Activated CD4-positive, alpha-beta T cell treated with anti-CD3 and anti-CD28 coated beads for 1 hour (primary cell): ENCODE measurements at regions not wholly inside any gene's neighbourhood (a gene's known extent, or its start where the extent isn't known, plus 50 kb on each side); places are given as distances from the start of the nearest gene placed in this dataset.
"Not testable (repeated sequence)": the region's sequence is repeated elsewhere in the genome, so short reads cannot be mapped to it uniquely, and the experiment has no call there.

ENCODE experiments used
- DNase-seq: peaks from one replicate; pipeline ENCODE4 v3.0.0-alpha.2; 2020

DNA sequence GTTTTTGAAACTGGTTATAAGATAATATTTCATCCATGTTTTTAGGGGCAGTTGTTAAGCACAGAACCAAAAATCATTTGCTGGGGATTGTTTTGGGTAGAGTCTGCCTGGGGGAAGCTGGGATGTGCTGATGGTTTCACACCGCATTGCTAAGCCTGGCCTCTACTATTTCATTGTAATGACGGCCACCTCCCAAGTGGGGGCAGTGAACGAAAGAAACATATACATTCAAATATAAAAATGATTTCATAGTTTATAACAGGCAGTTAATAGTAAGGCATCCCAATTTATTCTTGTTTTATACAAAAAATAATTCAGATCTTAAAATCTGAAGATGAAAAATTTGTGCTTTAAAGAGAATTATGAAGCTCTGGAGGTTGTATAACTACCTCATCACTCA is 750.8 kb downstream of the REEP3 start:
- DNase-seq, result no peak

DNA sequence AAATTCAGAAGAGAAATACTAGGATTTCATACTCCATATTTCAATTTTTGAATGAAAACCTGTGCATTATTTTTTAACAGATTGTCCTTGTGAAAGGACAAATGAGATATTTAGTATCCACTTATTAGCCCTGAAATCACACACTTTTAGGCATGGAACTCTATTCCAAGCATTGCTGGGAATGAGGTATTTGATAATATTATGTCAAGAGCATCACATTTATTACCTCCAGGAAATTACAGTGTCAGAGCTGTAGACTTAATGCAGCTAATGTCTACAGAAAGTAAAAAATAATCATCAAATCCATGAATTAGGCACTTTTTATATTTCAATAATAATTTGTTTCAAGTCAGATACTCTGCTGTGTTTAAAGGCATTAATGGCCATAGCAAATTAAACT is 753.8 kb downstream of the REEP3 start:
- no peak for DNase-seq

DNA sequence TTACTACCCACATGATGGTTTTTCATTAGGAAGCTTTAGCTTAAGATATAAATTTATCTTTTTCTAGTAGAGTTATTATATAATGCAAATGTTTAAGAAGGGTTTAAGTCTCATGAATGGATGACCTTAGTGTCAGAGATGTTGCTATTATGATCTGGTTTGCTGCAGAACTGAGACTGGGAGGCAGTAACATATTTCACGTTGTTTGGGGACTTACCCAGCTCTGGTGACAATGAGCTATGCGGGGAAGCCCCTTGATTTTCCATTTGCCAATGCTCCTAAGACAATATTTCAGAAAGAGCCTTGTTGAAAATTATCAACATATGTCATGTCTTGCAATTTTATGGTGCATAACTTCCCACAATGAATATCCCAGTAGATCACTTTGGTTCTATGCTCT is 754.6 kb downstream of the REEP3 start:
- DNase-seq, result no peak

DNA sequence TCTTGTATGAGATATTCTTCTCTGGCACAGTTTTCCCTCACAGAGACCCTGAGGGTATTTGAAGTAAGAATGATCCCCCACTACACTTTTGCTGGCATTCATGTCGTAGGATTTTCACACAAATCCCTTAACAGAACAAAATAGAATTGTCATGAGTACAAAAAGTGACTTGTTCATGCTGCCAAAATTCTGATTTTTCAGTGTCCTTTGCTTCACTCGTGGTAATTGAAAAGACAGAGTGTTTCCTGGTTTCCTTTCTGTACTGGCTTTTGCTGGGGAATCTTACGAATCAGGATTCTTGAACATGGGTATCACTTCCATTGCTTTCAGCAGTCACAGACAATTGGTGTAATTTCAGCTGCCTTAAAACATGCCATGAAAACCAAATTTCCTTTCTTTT is 756.3 kb downstream of the REEP3 start:
- DNase-seq, result no peak

DNA sequence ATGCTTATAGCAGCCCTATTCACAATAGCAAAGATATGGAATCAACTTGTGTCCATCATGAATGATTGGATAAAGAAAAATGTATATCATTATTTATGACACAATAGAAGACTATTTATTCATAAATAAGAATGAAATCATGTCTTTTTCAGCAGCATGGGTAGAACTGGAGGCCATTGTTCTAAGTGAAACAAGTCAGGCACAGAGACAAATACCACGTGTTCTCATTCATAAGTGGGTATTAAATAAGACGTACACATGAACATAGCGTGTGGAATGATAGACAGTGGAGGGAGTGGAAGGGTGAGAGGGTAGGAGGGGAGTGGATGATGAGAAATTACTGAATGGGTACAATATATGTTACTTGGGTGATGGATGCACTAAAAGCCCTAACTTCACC is 762.4 kb downstream of the REEP3 start:
- DNase-seq, result no peak

DNA sequence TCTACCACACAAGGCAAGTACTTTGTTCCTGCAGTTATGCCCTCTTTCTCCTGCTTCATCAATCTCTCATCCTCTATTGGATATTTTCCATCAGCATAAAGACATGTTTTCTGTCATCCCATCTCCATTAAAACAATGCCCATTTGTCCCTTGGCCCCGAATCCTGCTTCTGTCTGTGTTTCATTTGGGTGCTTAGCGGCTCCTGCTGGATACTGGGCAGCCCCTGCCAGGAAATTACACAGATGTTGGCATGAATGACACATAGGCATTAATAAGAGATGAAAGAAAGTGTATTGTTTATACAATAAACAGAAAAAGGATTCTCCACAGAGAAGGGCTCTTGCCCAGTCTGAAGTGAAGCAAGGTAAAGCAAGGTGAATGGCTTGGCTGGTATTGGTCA is 765.3 kb downstream of the REEP3 start:
- DNase-seq, result no peak

DNA sequence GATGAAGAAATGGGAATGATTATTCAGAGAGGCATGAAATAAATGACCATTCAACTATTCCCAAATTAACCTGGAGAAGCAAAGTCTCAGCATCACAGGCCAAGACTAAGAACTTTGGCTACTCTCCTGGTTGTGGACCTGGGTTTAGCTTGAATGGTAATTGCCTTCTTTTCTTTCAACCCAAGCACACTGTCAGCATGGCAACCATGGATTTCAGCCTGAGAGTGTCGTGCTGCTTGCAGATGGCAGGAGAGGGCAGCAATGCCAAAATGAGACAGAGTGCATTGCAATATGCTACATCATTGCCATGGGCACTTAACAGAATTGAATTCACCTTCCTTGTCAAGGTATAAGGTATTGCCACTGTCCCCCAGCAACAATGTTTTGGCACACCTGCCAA is 767.2 kb downstream of the REEP3 start:
- no peak for DNase-seq

DNA sequence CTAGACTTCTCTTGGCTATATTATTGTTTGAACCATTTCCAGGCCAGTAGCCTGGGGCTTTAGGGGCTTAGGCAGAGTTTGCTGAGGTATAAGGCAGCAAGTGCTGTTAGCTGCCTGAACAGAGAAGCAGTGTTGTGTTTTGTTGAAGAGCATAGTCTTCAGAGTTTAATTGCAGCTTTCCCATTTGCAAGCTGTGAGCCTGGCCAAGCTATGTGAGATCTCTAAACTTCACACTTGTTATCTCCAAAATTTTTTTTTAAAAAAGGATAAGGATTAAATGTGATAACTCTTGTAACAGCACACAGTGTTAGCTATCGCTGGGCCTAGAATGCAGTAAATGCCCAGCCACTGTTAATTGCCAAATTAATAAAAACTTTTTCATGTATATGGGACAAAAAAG is 782.4 kb downstream of the REEP3 start:
- DNase-seq, result no peak

DNA sequence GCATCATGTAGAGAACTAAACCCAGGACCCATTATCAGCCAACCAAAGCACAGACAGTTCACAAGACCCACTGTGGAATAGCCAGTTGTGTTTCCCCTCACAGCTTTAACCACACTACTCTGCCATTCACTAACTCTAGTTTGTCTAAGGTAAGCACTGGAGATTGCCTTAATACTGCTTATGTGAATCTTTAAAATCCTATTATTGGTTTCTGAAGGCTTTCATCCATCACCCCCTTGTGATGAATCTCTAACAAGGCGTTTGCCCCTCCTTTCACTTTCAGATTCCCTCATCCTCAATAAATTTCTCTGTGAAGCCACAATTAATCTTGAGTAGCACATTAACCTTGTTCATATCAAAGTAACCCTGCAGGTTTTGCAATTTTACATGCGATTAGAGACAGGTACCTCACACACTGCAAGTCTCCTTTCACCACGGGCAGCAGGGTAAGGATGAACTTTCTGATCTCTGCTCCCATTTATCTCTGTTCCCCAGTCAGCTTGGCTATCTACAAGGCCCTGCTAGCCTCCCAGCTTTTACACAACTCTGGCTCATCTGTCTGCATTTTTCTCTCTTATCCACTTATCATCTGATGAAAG is 785.6 kb downstream of the REEP3 start:
- no peak for DNase-seq

DNA sequence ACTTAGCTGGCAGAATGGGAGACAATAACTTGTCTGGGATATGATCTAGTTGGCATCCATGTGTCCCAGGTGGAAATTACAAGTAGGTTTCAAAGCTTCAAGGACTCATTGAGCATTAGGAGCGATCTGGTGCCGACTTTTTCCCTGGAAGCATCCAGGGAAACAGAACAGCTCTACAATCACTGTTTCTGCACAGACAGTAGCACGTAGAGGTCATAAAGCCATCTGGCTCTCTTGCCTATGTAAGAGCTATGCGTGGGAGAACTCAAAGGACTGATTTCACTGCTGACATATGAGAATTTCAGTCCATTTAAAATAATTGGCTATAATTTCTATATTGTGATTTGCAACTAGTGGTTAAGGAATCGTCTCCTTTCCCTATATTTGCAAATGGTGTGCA is 791.7 kb downstream of the REEP3 start:
- DNase-seq, result no peak

DNA sequence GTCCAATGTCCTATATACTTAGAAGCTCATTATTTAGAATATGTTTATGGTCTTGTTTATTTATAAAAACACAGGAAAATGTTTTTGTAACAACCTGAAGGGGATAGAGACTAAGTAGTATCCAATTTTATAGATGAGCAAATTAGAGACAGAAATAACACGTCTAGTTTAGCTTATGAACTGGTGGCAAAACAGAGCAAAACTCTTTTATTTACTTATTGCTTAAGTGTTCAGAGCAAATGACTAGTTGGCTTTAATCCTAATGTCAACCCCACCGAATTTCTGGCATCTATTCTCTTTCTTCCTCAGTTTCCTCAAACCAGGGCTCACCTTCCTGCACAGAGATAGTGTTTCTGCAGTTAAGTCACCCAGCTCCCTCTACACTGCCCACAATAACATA is 792.8 kb downstream of the REEP3 start:
- no peak for DNase-seq

DNA sequence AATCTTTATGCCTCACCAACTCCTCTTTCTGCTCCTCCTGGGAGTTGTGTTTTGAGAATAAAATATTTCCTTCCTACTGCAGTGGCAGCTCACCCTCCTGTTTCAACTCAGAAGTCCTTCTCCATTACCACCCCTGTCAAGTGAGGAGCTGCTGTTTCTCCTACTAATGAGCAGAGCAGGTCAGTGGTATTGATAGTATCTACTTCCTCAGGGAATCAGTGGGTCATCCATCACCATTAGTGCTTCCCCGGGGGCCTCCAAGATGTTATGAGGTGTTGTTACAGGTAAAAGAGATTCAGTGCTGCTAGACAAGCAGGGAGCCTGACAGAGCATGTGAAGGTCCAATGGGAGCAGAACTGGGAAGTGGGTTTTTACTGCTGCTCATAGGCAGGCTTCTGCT is 795.2 kb downstream of the REEP3 start:
- no peak for DNase-seq

DNA sequence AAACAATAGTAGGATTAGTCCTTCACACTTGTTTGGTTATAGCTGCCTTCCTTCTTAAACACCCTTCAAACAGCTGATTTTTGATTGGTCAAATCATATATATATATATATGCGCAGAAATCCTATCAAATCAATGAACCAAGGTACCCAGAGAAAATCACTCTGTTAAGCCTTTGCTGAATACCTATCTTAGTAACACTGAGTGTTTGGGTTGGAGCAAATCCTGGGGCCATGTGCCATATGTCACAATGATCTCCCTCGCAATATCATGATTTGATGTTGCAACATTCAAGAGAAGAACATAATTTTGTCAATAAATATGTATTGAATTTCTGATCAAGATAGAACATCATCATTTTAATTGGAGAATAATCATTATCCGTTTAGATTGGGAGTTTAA is 795.6 kb downstream of the REEP3 start:
- no peak for DNase-seq

DNA sequence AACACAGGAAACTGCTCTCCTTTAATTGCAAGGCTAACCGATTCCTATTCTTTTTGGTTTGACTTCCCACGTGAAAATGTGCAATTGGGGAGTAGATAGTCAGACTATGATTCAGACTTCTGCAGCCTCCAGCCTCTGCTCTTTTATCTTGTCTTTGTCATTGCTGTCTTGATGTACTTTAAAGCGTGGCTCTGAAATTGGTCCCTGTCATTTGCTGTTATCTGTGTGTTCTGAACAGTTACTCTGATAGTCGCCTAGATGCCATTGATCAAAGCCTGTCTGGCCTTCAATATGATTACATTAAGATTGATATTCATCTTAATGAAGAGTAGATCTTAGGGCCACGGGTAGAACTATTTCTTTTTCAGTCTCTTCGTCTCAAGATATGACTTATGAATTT is 799.2 kb downstream of the REEP3 start:
- no peak for DNase-seq

DNA sequence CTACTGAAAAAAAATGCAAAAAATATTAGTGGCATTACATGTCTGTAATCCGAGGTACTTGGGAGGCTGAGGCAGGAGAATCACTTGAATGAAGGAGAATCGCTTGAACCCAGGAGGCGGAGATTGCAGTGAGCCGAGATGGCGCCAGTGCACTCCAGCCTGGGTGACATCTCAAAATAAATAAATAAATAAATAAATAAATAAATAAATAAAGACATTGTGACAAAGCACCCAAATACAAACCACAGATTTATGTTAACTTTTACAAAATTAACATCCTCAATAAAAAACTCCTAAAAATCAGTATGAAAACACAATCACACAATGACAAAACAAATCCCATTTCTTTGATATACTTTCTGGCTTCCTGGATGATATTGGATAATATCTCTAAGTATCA is 808.3 kb downstream of the REEP3 start:
- no peak for DNase-seq

DNA sequence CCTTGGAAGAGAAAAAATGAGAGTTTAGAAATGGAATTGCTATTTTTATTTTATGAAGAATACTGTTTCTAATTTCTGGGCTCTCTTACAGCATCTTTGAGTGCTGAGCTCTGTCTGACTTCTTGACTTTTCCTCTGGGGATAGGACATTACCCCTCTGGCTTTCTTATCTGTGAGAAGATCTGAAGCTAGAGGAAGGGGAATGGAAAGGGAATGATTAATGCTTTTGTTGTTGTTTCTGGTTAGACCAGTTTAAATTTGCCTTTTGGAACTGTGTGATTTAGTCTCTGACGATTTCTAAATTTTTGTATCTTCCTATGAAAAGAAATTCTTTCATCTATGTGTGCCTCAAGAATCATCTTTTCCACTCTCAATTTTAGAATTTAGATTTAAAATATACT is 811.4 kb downstream of the REEP3 start:
- DNase-seq, result no peak

DNA sequence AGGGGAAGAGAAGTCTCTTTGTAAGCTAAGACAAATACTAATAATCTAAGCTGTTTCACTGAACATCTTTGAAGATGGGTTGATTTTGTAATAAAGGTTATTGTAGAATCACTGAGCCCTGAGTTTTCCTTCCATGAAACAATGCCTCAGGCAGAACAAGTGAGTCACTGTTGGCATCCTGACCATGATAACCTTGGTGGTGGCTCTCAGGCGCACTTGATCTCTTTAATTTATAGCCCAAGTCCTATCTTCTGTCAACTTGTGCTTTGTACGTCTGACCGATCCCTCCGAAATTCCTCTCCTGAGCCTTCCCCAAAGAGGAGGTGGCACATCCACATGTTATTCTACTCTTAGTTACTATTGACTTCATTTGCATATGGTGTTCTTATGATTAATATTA is 812.9 kb downstream of the REEP3 start:
- DNase-seq, result no peak

DNA sequence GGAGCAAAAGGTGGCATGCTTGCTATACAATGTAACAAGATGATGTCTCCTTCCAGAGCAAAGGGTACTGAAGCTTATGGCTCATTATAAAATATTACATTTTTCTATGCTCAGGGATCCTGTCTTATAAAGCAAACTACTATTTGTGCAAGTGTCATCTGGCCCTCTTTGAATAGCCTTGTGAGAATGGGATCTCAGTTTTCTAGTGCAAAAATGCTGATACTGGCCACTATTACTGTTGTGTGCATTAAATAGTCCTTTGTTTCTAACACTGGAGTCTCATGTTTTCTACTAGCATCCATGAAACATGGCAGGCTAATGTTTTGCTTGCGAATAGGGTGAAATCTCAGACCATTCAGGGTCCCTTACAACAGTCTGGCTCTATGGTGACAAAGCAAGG is 823.0 kb downstream of the REEP3 start:
- DNase-seq, result no peak

DNA sequence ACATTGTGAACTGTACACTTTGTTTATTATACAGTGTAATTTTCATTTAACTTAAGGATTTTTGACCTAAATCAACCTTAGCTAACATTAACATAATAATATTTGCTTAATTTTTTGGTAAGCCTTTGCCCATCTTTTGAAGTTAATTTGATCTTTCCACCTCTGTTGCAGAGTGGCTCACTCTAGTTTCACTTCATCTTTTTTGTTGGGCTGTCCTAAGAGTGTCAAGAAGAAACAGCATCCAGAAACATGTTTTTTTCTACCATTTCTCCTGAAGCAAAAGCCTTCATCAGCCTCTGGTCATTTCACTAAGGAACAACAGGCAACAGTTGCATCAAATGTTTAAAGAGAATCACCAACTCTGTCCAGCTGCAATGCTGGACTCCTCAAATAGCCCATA is 824.7 kb downstream of the REEP3 start:
- DNase-seq, result no peak

DNA sequence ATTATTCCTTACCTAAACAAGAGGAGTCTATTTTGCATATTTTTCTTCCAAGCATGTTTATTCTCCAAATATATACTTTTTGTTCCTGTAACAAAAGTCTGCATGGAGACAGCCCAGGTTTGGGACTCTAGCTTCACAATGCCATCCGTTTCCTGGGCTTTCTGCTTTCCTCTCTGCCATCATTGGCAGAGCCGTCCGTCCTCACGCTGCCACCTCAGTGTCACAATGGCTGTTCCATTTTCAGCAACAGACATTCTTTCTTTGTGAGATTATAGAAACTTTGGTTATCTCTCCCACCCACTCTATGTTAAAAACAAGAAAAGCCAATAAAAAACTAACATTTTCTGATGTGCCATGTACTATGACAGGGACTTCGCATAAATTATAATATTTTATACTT is 825.2 kb downstream of the REEP3 start:
- no peak for DNase-seq

DNA sequence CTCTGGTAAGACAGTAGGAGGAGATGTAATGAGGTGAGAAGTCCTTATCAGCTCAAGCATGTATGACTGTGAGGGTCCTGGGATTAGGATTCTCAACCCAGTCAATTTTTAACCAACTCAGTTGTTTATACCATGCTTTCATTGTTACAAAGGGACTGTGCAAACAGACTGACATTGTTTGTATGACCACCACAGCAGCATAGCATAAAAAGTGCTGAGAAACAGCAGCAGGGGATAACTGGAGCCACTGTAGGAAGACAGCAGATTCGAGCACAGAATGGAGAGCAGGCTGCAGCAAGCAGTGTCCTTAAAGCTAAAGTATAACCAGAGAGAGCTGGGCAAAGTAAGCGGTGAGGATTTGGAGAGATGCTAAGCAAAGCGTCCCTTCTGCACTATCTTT is 829.5 kb downstream of the REEP3 start:
- no peak for DNase-seq

DNA sequence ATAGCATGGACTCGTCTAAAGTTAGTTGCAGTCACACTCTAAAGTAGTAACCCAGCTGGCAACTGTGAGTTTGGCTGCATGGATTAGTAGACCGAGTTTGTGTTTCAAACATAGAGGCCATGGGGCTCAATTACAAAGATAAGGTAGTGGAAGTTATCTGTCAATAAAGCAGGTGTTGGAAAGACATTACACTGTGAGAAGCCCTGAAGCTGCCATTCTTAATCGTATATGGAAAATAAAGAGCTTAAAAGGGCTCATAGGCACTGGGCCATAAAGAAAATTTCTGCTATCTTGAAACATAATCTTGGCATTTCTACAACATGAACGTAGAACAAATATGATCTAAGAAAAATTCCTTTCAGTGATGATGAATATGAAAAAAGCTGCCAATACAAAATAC is 837.7 kb downstream of the REEP3 start:
- no peak for DNase-seq

DNA sequence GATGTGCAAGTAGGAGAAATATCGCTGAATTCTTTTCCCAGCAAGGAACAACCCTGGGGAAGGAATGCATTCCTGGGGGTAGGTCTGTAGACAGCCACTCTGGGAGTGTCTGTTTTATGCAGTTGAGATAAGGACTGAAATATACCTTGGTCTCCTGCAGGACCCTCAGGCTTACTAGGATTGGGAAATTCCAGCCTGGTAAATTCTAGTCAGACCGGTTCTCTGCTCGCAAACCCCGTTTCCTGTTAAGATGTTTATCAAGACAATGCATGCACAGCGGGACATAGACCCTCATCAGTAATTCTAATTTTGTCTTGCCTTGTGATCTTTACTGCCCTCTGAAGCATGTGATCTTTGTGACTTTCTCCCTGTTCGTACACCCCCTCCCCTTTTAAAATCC is 839.0 kb downstream of the REEP3 start:
- not testable (repeated sequence) for DNase-seq

DNA sequence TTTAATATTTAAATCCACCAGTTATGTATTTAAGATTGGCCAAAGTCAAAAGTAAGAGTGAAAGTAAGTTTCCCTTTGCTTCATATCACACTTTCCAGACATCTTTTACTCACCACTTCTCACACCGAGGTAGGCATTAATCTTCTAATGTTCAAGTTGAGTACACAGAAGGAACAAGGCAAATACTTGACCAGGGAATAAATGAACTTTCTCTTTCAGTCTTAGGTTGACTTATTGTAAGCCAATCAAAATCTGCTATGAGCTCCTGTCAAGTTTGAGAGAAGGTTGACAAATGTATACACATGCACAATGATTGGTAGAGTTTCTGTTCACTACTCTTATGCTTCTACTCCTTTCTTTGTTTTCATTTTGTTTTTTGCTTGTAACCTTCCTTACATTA is 842.5 kb downstream of the REEP3 start:
- no peak for DNase-seq

DNA sequence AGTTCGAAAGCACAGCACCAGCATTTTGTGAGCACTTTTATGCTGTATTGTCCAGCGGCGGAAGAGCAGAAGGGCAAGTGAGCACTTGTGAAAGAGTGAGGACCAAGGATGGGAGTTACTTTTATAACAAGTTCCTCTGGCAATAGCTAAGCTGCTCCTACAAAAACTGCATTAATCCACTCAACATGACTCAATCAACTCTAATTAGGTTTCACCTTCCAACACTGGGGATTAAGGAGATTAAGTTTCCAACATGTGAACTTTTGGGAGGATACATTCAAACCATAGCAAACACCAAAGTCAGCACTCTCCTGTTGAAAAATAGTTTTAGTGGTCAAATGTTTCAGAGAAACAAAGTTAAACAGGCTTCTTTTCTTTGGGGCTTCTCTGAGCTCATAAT is 844.5 kb downstream of the REEP3 start:
- DNase-seq, result no peak

DNA sequence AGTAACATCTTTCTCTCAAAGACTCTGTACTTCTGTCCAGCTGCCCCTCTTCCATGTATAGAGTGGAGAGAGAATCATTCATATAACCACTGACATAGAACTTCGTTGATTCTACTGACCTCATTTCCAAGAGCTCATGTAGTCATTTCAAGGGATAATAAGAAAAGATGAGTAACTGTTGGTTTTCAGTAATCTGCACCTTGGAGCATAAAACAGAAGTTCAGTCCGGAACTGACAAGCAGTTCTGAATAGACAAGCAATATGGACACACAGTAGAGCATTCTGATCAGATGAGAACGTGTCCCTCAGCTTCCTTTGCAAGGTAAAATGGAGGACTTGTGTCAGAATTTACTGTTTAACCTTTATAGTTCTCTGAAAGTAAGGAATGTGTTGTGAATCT is 847.1 kb downstream of the REEP3 start:
- no peak for DNase-seq
